NCI-H1694 treated with DMSO at 0.1 percent for 48 hours (cell line): ENCODE measurements at regions not wholly inside any gene's neighbourhood (a gene's known extent, or its start where the extent isn't known, plus 50 kb on each side); places are given as distances from the start of the nearest gene placed in this dataset.

Source experiments
- DNase-seq: peaks from one replicate; lab custom pipeline; 2025; lab: John Stamatoyannopoulos, UW

- no peak for DNase-seq
Observed at GRCh38 chr15:69842851-69843250, 254.9 kb downstream of the TLE3 start.

DNA sequence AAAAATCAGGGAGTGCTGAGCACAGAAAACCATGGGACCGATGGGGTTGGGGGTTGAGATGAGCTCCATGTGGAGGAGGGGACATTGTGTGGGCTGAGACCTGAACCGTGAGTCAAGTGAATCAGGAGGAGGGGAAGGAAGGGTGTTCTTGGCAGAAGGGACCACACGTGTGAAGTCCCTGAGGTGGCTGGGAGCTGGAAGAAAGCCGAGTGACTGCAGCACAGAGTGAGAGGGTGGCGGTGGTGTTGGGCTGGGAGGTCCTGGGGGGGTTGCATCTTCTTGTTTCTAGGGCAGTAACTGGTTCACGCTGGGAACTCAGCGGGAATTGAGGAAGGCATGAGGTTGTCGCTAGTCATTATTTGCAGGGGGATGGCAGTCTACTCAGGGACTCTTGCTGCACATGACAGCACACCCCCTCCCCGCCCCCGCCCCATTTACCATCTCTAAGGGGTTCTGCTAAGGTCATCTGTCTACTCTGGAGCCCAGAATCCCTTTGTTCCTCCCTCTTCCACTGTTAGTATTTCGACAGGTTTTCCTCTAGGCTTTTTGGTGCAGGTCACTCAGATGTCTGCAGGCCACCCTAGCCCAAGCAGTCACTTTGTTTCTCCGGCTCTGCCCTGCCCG, 254.3 kb downstream of the TLE3 start:
- DNase-seq = no peak

GRCh38 chr15:69843900-69844304, 253.8 kb downstream of the TLE3 start:
- DNase-seq = no peak

- no peak for DNase-seq
Observed at GRCh38 chr15:69845159-69845558, 252.6 kb downstream of the TLE3 start.

DNA sequence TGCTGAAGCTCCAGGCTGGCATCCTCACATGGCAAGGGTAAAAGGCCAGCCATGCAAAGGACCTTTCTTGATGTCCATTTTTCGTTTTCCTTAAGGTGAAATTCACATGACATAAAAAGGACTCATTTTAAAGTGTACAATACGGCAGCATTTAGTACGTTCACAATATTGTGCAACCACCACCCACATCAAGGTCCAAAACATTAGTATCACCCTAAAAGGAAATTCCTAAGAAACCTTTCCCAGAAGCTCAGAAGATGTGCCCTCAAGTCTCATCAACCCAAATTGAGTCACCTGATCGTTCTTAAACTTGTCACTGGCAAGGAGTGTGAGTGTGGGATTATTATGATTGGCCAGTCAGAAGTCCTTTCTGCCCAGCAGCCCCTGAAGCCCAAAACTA, 250.1 kb downstream of the TLE3 start:
- DNase-seq = no peak

- DNase-seq = no peak
Observed at GRCh38 chr15:69848096-69848495, 249.6 kb downstream of the TLE3 start.

GRCh38 chr15:69848551-69849231, 249.0 kb downstream of the TLE3 start:
- DNase-seq = no peak

DNA sequence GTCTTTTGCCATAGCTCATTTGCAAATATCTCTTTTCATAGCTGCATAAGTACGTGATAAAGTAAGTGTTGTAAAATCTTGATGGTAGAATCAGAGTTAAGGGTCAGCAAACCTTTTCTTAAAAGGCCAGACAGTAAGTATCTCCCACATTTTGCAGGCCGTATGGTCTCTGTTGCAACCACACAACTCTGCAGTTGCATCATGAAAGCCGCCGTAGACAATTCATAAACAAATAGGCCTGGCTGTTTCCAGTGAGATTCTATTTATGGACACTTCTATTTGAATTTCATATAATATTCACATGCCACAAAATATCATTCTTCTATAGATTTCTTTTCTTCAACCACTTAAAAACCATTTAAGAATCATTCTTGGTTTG, 248.5 kb downstream of the TLE3 start:
- DNase-seq = no peak

GRCh38 chr15:69852482-69852881, 245.2 kb downstream of the TLE3 start:
- no peak for DNase-seq

DNA sequence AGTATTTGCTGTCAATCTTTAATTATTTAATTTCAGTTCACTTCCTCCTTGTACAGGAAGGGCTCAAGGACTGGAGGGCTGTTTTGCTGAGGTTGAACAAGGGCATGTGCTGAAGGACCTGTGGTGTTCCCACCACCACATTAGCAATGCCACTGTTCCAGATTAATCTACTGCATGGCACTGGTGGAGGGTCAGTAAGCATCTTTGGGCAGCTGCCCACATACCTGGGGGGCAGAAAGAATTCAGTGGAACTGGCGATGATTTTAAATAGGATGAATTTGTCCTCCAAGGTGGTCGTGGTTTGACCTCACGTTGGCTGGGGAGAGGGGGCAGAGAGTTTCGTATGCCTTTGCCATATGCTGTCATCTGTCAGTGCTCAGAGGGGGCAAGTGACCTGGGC, 244.8 kb downstream of the TLE3 start:
- no peak for DNase-seq

DNA sequence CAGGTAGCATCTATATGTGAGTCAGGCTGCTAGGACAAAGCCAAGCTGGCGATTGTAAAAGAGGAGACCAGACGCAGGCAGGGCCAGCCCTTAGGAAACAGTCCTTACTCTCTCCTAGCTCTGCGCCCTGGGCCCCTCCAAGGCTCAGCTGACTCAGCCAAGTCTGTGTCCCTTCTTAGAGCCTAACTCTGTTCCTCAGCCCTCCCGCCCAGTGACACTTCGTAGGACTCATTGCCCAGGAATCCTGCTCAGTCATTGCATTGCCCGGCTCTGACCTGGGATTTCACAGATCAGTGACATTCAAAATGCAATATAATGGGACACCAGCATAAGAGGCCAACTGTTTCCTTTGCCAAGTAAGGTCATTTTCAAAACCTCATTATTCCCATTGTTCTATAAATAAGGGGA, 244.2 kb downstream of the TLE3 start:
- no peak for DNase-seq

DNA sequence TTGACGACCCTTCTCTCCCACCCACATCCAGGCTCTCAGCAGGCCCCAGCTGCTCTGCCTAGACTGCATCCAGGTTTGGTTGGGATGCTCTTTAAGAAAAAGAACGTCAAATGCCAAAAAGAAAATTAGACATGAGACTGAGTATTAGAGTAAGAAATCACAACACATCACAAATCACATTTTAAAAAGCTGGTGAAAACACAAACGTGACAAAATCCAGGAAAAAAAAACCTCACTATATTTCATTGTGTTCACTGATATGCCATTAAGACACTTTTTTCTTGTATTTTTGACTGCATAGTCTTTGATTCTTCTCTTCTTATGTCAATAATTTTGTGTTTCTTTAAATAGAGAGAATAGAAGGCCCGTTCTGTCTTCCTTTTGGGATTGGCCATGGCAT, 243.7 kb downstream of the TLE3 start:
- DNase-seq = no peak

DNA sequence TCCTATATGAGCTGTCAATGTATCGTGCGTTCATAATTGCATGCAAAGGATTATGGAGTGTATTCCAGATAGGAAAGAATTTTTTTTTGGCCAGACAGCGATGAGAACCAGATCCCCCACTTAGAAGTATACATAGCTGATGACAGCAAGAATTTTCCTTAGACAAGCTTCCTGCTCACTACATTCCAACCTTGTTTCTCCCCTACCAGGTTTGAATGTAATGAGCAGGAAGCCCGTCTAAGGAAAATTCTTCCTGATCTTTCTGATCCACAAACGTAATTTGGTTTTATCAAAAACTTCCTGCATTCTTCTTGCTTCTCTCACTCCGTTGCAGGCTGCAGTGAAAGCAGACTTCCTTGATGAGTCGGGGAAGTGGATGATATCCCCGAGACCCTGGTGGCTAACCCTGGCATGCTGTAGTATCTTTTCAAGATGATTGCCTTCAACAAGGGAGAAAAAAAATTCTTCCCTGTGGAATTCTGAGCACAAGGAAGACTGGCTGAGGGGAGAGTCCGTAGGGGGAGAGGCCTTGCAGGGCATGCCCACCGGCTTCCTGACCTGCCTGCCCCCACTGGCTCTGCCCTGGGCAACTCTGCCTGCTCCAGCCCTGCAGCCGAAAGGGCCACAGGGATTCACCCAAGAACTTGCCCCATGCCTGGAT, 243.1 kb downstream of the TLE3 start:
- no peak for DNase-seq

DNA sequence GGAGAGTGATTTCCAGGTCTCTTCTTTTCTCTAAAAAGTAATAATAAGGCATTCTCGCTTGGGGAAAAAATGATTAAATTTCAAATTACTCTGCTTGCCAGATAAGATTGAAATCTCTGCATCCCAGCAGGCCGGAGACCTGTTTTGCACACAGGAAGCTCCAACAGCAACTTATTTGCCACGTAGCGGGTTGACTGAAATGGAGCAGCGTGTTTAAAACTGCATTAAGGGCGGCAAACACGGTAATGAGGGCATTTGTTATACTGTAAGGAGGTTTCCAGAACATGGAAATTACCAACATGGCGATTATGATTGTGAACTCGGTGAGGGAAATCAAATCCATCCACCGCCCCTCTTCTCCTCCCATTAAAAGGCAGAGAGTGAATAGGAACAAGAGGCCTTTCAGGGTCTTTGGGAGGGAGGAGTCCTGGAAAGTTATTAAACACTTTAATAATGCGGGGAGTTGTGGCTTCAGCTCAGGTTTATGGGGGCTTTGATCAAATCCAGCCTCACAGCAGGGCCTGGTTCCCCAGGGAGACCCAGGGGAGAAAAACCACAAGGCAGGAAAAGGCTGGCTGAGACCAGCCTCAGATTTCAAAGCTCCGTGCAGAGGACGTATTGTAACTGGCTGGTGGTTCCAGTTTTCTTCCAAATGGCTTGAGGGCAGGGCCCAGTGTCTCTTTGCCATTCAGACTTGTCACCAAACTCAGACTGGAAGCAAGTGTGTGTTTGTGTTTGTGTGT, 242.3 kb downstream of the TLE3 start:
- no peak for DNase-seq

GRCh38 chr15:69857250-69857649, 240.5 kb downstream of the TLE3 start:
- DNase-seq = no peak

- DNase-seq = no peak
Observed at GRCh38 chr15:69857686-69858391, 239.9 kb downstream of the TLE3 start.

GRCh38 chr15:69858456-69858855, 239.3 kb downstream of the TLE3 start:
- DNase-seq = no peak

DNA sequence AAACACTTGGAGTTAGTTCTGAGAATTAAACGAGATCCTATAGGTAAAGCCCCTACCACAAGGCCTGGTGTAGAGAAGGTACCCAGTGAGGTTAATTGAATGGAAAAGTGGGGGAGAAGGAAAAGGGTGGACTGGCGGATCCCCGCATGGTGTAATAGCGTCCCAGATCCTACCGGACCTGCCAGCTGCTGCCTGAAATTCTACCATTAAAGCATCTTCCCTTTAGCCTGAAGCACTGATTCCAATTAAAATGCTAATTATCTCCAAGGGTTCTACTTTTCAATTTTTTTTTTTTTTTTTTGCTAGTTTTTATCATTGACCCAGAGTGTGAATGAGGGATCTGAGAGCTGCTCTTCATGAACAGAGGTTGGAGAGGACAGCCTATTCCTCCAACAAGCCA, 237.9 kb downstream of the TLE3 start:
- DNase-seq = no peak

- DNase-seq = no peak
Observed at GRCh38 chr15:69860321-69860720, 237.4 kb downstream of the TLE3 start.

DNA sequence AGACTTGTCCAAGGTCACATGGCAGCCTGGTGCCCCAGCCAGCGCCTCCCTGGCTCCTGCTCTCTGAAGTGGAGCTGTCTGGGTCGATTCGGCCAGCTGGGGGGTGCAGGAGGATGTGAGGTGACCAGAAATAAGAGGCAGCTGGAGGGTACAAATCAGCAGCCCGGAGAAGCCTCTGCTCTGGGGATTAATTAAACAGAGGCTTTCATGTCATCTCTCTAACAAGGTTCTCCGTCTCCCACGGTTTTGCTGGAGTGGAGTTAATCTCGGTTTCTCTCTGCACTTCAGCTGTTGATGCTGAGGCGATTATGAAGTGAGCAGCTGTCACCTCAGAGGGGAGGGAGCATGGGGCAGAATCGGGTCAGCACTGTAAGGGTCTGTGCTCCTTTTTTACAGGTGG, 236.8 kb downstream of the TLE3 start:
- no peak for DNase-seq

- DNase-seq = no peak
Observed at GRCh38 chr15:69861331-69862171, 236.2 kb downstream of the TLE3 start.
